Forelimb muscle (tissue), 1 donor: ENCODE measurements at regions not wholly inside any gene's neighbourhood (a gene's known extent, or its start where the extent isn't known, plus 50 kb on each side); places are given as distances from the start of the nearest gene placed in this dataset.

Experiments used
- DNase-seq: peaks from one replicate; pipeline ENCODE4 v3.0.0-alpha.2; 2013; ENCODE audit warnings: low read depth

GRCh38 chr18:5596585-5596984, 52.8 kb upstream of the EPB41L3 start:
- DNase-seq: no peak
